Esophagus (tissue), 2 donors: ENCODE measurements at regions not wholly inside any gene's neighbourhood (a gene's known extent, or its start where the extent isn't known, plus 50 kb on each side); places are given as distances from the start of the nearest gene placed in this dataset.

Experiments used
- H3K27ac ChIP-seq, 2 donors: one replicate each; pipeline ENCODE4 v1.5.1; 2013; ENCODE audit warnings: low read depth in 2 of 2, mild to moderate bottlenecking in 2 of 2, inconsistent platforms in 1 of 2, low read length in 1 of 2, moderate library complexity in 1 of 2
- H3K27me3 ChIP-seq, 2 donors: one replicate each; pipeline ENCODE4 v1.6.1; 2013; ENCODE audit warnings: low read length in 2 of 2, control low read depth in 1 of 2, mild to moderate bottlenecking in 1 of 2; ENCODE audit not compliant: insufficient read depth in 2 of 2, control insufficient read depth in 1 of 2
- H3K36me3 ChIP-seq, 2 donors: one replicate each; pipeline ENCODE4 v1.6.1; 2013; ENCODE audit warnings: low read length in 1 of 2; ENCODE audit not compliant: control insufficient read depth in 2 of 2, insufficient read depth in 2 of 2
- H3K4me1 ChIP-seq, 2 donors: one replicate each; pipeline ENCODE4 v1.6.1; 2013; ENCODE audit warnings: low read length in 1 of 2; ENCODE audit not compliant: control insufficient read depth in 2 of 2, insufficient read depth in 2 of 2
- H3K4me3 ChIP-seq, 2 donors: one replicate each; pipeline ENCODE4 v1.5.1; 2013; ENCODE audit warnings: low read length in 2 of 2, mild to moderate bottlenecking in 2 of 2, low read depth in 1 of 2, moderate library complexity in 1 of 2
- H3K9me3 ChIP-seq, 2 donors: one replicate each; pipeline ENCODE4 v1.6.1; 2013; ENCODE audit warnings: mild to moderate bottlenecking in 2 of 2, low read depth in 1 of 2, low read length in 1 of 2, moderate library complexity in 1 of 2; ENCODE audit not compliant: control insufficient read depth in 2 of 2, insufficient read depth in 1 of 2
- WGBS, 2 donors: extraction: QIAGEN DNeasy Blood & Tissue Kit; methylation state at CpG; one replicate each; pipeline ENCODE4 v1.1.7; 2013; 5-methylcytosine and 5-hydroxymethylcytosine counted together
- donor health status: healthy with polysubstance abuse.
- donor health status: Bipolar disorder and iron deficiency.

DNA sequence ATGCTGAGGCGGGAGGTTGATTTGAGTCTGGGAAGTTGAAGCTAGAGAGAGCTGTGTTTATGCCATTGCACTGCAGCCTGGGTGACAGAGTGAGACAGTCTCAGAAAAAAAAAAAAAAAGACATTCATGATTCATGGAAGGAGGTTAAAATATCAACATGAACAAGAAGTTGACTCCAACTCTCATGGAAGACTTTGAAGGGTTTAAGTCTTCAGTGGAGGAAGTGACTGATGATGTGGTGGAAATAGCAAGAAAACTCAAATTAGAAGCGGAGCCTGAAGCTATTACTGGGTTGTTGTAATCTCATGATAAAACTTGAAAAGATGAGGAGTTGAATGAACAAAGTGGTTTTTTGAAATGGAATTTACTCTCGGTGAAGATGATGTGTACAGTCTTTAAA is 491.8 kb downstream of the SQOR start:
- H3K36me3 ChIP-seq: no peaks in the 10 kb centered on the region
- 80 to 90% methylated on average over 3 of the region's 3 CpGs for WGBS, 2 donors
- no peaks in the 10 kb centered on the region for H3K9me3 ChIP-seq

DNA sequence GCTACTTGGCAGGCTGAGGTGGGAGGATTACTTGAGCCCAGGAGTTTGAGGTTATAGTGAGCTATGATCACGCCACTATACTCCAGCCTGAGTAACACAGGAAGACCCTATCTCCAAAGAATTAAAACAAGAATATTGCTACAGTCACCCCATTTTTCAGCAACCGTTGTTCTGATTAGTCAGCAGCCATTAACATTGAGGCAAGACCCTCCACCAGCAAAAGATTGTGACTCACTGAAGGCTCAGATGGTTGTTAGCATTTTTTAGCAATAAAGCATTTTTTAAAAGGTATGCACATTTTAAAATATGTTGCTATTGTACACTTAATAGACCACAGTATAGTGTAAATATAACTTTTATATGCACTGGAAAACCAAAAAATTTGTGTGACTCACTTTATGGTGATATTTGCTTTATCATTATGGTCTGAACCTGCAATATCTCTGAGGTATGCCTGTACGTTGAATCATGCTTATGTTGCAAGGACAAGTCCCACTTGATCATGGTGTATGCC is 492.6 kb downstream of the SQOR start:
- H3K4me1 ChIP-seq: no peaks in the 10 kb centered on the region

More for the DNA sequence above, 491.8 kb downstream of the SQOR start:
- no peak overlapping the region for H3K4me3 ChIP-seq
- no peaks in the 10 kb centered on the region for H3K4me1 ChIP-seq
- H3K27ac ChIP-seq: no peak overlapping the region
- H3K27me3 ChIP-seq: no peaks in the 10 kb centered on the region

DNA sequence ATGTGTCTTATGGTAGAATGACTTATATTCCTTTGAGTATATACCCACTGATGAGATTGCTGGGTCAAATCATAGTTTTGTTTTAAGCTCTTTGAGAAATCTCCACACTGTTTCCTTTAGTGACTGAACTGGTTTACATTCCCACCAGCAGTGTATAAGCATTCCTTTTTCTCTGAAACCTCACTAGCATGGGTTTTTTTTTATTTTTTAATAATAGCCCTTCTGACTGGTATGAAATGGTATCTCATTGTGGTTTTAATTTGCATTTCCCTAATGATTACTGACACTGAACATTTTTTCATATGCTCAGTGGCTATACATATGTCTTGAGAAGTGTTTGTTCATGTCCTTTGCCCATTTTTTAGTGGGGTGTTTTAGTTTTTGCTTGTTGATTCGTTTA is 494.3 kb downstream of the SQOR start:
- H3K27ac ChIP-seq: no peak overlapping the region
- 72 to 78% methylated on average over 1 of the region's 1 CpG for WGBS, 2 donors
- H3K9me3 ChIP-seq: peaks cover 0 to 8% of the 10 kb centered on the region in 2 donors
- no peaks in the 10 kb centered on the region for H3K27me3 ChIP-seq
- H3K4me3 ChIP-seq: no peak overlapping the region
- H3K4me1 ChIP-seq: no peaks in the 10 kb centered on the region
- H3K36me3 ChIP-seq: no peaks in the 10 kb centered on the region

More for the DNA sequence above, 492.6 kb downstream of the SQOR start:
- Histone ChIP-seq H3K36me3 (no peaks in the 10 kb centered on the region), H3K4me3 (no peak overlapping the region), H3K27ac (no peak overlapping the region), H3K27me3 (no peaks in the 10 kb centered on the region), H3K9me3 (peaks cover 0 to 7% of the 10 kb centered on the region in 2 donors)
- 53 to 78% methylated on average over 3 of the region's 3 CpGs for WGBS, 2 donors

DNA sequence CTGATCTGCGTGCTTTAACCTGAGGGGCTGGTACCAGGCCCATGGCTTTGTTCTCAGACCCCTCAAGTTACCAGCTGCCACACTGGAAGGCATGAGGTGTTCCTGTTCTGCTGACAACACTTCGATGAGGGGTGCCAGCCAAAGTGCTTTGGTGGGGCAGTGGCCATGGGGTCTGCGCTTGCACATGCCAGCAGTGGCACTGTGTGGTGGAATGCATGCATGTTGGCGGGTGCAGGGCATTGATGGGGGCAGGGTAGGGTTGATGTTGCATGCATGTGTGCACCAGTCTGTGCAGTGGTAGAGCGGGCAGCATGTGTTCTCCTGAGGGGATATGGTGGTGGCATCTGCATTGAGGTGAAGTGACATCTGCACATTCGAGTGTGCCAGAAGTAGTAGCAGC is 497.0 kb downstream of the SQOR start:
- Histone ChIP-seq H3K9me3 (peaks cover 0 to 8% of the 10 kb centered on the region in 2 donors), H3K27me3 (no peaks in the 10 kb centered on the region), H3K4me3 (no peak overlapping the region), H3K27ac (no peak overlapping the region), H3K4me1 (no peaks in the 10 kb centered on the region), H3K36me3 (no peaks in the 10 kb centered on the region)
- WGBS, 2 donors: 86% methylated on average over 6 of the region's 6 CpGs

DNA sequence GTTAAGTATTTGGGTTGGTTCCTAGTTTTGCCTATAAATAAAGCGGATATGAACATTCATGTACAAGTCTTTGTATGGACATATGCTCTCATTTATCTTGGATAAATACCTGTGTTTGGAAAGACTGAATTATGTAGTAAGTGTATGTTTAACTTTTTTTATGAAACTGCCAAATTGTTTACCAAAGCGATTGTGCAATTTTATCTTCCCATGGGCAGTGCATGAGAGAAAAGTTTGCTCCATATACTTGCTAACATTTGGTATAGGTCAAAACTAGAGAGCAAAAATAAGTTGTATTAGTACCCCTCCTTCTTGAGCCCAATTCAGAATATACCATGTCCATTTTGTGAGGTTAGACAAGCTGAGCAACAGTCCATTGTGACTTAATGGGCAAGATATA is 502.6 kb downstream of the SQOR start:
- H3K9me3 ChIP-seq: peaks cover 0 to 2% of the 10 kb centered on the region in 2 donors
- no peaks in the 10 kb centered on the region for H3K36me3 ChIP-seq
- H3K27ac ChIP-seq: no peak overlapping the region
- 76 to 83% methylated on average over 2 of the region's 2 CpGs for WGBS, 2 donors
- H3K27me3 ChIP-seq: no peaks in the 10 kb centered on the region
- H3K4me1 ChIP-seq: no peaks in the 10 kb centered on the region
- no peak overlapping the region for H3K4me3 ChIP-seq

DNA sequence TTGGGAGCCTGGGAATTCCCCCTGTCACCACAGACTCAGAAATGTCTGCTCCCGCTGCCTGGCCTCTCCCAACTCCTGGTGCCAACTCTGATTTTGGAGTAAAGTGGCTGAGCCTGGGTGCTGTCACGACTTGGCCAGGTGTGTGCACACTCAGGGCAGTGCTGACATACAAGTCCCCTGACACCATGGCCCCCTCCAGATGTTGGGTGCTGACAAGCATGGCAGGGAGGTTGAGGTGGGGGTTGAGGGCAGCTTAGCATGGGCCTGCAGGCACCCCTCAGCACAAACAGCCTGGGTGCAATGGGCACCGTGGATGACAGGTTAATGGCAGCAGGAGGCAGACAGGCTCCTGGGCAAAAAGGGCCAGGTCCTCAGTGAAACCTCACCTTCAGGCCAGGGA is 511.2 kb downstream of the SQOR start:
- no peaks in the 10 kb centered on the region for H3K27me3 ChIP-seq
- H3K9me3 ChIP-seq: peaks cover 6 to 13% of the 10 kb centered on the region in 2 donors
- H3K4me1 ChIP-seq: no peaks in the 10 kb centered on the region
- H3K4me3 ChIP-seq: no peak overlapping the region
- no peak overlapping the region for H3K27ac ChIP-seq
- WGBS, 2 donors: 72 to 78% methylated on average over 3 of the region's 3 CpGs
- no peaks in the 10 kb centered on the region for H3K36me3 ChIP-seq

DNA sequence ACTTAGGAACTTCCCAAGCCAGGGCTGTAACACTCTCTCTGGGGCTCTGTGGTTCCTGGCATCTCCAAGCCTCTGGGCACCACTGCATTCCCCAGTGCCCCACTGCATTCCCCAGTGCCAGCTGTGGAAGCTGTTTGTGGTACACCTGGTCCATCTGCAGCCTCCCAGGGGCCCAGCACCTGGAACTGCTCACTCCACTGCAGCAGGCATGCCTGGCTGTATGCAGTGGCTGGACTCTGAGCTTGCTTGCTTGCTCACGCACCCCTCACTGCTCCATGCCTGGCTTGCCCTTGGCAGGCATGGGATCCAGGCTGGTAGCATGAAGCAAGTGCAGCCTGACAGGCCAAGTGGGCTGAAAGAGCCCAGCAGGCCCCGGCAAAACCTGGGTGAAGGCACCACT is 512.1 kb downstream of the SQOR start:
- no peaks in the 10 kb centered on the region for H3K27me3 ChIP-seq
- H3K4me1 ChIP-seq: no peaks in the 10 kb centered on the region
- no peak overlapping the region for H3K27ac ChIP-seq
- no peak overlapping the region for H3K4me3 ChIP-seq
- WGBS, 2 donors: 89% methylated on average over 2 of the region's 2 CpGs
- H3K36me3 ChIP-seq: no peaks in the 10 kb centered on the region
- H3K9me3 ChIP-seq: peaks cover 6 to 13% of the 10 kb centered on the region in 2 donors

DNA sequence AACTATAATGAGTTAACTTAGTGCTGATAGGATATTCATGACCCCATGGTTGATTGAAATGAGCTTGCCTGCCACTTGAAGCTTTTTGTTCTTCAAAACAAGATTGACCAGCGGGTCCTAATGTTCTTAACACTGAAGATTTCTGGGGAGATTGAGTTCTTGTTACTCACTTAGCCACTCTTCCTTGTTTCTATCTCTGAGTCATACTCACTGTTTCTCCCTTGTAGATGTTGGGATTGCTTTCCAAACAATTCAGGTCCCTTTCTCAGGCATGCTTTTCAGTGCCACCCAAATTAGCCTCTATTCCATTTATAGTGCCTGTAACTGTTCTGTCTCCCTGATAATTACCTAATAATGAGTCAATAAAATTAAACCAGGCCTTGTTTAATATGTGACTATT is 517.0 kb downstream of the SQOR start:
- H3K4me1 ChIP-seq: no peaks in the 10 kb centered on the region
- no peaks in the 10 kb centered on the region for H3K36me3 ChIP-seq
- H3K9me3 ChIP-seq: peaks cover 0 to 4% of the 10 kb centered on the region in 2 donors
- no peak overlapping the region for H3K27ac ChIP-seq
- H3K27me3 ChIP-seq: no peaks in the 10 kb centered on the region
- 70 to 82% methylated on average over 1 of the region's 1 CpG for WGBS, 2 donors
- no peak overlapping the region for H3K4me3 ChIP-seq

DNA sequence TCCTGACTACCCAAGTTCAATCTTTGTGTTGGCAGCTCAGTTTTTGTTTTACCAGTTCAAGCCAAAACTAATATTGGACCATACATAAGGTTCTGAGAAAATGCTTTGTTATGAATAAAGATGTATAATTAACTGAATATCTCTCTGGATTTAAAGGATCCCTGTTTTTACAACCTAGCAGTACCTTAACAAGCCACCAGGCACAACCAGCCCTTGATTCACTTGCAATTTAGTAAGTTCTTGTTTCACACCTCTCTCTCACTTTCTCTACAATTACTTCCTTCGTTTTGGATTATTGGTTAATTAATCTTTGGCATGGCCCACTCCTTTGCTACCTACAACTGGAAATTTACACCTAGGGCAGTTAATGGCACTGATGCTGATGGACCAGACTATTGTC is 531.9 kb downstream of the SQOR start:
- Histone ChIP-seq H3K36me3 (no peaks in the 10 kb centered on the region), H3K27ac (no peak overlapping the region), H3K9me3 (no peaks in the 10 kb centered on the region), H3K4me1 (no peaks in the 10 kb centered on the region), H3K27me3 (no peaks in the 10 kb centered on the region), H3K4me3 (no peak overlapping the region)
- WGBS, 2 donors: 23 to 36% methylated on average over 1 of the region's 1 CpG

DNA sequence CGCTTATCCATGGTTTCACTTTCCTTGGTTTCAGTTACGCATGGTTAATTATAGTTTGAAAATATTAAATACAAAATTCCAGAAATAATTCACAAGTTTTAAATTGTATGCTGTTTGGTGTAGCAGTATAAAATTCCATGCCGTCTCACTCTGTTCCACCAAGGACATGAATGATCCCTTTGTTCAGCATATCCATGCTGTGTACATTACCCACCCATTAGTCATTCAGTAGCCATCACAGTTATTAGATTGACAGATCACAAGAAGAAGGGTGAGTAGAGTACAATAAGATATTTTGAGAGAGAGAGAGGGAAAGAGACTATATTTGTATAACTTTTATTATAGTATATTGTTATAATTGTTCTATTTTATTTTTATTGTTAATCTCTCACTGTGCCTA is 535.5 kb downstream of the SQOR start:
- 81 to 91% methylated on average over 3 of the region's 3 CpGs for WGBS, 2 donors
- Histone ChIP-seq H3K36me3 (no peaks in the 10 kb centered on the region), H3K27ac (no peak overlapping the region), H3K4me3 (no peak overlapping the region), H3K4me1 (no peaks in the 10 kb centered on the region), H3K27me3 (no peaks in the 10 kb centered on the region), H3K9me3 (no peaks in the 10 kb centered on the region)
